ENCODE measurements at regions not wholly inside any gene's neighbourhood (a gene's known extent, or its start where the extent isn't known, plus 50 kb on each side); places are given as distances from the start of the nearest gene placed in this dataset.

DNA sequence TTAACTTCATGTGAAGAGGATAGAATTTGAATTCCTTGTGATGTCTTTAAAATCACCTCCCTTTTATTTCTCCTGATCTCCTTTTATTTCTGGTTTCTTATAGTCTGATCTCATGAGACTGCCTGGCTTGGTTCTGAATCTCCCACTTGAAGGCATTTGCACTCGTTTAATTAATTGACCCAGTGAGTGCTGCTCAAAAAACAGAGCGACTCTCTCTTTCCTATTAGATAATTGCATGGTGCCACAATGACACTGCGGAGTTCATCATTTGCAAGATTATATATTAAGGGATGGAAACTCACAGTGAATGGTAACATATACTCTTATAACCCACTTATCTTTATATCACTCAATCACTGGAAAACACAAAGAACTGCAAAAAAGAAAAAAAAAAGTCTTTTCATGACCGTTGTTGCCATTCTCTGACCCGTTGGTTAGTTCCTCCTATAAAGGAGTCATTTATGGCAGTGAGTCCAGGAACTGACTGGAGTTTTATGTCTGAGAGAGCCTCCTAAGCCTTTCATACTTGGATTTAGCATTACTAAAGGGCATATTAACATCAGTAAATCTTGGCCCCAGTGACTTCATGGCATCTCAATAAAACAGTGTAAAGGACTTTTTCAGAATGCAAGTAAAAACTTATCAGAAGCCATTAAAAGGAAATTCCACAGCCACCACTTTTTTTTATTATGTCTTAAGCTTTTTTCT lies 103.3 kb upstream of the EPHA4 start:
- no peak for DNase-seq

- no peak for DNase-seq
Measured at GRCh38 chr2:221674446-221674845, 102.3 kb upstream of the EPHA4 start.

GRCh38 chr2:221673248-221673647 lies 101.1 kb upstream of the EPHA4 start:
- DNase-seq, result no peak

DNA sequence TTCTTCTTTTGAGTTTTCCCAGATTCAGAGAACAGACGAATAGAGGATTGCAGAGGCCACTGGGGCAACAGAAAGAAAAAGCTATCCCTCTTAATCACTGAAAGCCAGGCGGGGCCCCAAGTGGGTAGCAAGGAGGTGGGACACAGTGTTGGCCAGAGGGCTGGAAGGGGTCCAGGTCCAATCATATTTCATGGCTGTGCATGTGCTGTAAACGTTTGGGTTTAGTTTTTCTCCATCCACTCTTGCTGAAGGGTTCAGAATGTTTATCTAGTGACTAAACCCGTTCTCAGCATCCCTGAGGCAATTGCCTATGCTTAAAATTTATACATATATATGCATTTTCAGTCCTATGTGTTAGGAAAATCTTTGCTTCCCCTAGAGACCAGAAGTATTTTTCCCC lies 99.4 kb upstream of the EPHA4 start:
- no peak for DNase-seq

GRCh38 chr2:221662689-221663391 lies 90.7 kb upstream of the EPHA4 start:
- DNase-seq, result no peak

- DNase-seq, result no peak
Measured at GRCh38 chr2:221657806-221658205, 85.7 kb upstream of the EPHA4 start.

- DNase-seq, result no peak
Measured at GRCh38 chr2:221655300-221655699, 83.2 kb upstream of the EPHA4 start.

GRCh38 chr2:221653182-221653581 lies 81.1 kb upstream of the EPHA4 start:
- DNase-seq, result no peak

DNA sequence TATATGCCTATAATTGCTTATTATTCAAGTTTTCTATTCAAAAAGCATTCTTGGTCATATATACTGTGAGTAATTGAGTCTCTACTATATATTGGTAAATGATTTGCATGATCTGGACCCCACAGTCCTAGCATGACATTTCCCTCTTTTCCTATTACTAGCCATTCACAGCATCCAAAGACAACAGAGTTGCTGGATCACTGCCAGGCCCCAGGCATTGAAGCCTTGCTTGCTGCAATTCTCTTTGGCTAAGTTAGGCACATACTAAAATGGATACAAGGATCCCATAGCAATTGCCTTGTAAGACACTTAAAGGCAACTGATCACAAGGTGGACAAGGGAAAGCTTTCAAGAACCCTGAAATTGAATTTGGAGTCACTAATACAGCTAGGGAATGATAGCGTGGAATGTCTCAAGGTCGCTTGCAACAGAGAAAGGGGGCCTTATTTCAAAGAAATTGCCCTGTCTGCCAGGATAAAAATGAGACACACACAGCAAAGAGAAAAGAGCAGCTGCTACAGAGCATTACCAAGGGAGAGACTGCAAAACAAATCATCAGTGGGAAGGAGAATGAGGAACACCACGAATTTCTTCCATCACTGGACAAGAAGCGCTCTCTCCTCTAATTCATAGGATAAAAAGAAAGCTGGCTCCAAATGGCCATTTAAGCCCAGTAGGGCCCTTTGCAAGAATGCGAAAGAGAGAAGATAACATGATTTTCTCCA lies 77.1 kb upstream of the EPHA4 start:
- no peak for DNase-seq

DNA sequence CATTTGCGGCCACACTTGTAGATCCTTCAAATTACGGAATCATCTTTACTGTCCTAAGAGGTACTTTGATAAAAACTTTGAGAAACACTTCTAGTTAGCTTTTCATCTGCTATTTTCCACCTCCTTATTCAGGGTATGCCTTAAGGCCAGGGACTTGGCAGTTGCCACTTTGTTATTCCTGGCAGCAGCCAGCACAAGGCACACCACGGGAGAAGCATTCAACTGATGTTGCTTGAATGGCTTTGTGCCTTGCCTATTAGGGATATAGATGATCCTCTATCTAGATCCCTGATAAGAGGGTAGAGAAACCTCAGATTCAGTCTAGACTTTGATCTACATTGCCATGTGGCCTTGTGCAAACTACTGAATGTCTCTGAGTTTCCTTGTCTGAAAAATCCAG lies 70.3 kb upstream of the EPHA4 start:
- no peak for DNase-seq

- no peak for DNase-seq
Measured at GRCh38 chr2:221641181-221641871, 69.2 kb upstream of the EPHA4 start.

DNA sequence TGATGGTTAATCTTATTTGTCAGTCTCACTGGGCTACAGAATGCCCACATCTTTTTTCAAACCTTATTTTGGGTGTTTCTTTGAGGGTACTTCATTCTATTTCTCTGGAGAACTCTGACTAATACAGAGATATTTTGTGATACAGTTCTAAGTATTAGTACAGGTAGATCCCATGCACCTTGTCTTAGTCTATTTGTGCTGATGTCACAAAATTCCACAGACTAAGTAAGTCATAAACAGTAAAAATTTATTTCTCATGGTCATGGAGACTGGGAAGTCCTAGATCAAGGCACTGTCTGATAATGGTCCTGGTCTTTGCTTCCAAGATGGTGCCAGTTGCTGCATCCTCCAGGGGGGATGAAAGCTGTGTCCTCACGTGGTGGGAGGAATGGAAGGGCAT lies 68.6 kb upstream of the EPHA4 start:
- DNase-seq, result no peak

DNA sequence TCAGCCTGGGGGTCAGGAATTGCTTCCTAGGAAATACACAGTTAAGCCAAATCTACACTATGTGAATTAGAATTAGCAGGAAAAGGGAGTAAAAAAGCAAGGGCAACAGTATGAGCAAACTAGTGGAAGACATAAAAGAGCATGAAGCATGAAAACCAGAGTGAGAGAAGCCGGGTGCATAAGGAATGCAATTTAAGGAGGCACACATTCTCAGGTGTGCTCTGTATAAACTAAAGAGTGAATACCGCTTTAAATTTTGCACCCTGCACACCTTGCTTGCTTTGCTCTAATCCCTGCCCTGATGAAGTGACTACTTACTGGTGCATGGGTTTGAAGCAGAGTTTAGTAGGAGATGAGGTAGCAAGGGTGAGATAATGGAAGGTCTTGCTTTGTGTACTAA lies 65.7 kb upstream of the EPHA4 start:
- DNase-seq, result no peak

DNA sequence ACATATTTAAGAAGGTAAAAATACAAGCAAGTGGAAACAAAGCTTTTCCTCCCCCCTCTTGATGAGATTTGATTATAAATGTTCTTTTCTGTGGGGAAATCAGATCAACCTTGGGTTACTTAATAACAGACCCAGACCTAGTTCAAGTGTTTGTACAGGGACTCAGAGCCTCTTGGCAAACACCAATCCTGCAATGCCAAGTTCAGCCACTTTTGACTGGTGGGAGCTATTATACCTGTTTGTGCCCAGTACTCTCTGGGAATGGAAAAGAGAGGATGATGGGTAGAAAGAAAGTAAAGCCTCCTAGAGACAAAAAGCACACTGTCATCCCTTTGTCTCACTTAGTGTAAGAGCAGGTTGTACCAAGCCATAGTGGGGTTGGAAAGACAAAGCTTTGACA lies 63.8 kb upstream of the EPHA4 start:
- no peak for DNase-seq

DNA sequence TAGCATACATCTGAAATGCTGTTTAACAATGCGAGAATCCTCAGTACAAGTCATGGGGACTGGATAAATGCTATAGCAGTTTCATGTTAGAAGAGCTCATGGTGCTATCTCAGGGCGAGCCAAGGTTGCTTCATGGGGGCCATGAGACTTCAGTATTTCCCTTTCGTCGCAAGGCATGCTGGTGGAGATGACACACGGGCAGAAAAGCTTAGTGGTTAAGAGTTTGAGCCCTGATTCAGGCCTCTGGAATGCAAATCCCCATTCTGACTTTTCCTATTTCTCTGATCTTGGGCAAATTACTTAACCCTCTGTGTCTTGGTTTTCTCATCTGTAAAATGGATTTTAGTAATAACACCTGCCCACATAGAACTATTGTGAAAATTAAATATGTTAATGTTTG lies 57.4 kb upstream of the EPHA4 start:
- no peak for DNase-seq

DNA sequence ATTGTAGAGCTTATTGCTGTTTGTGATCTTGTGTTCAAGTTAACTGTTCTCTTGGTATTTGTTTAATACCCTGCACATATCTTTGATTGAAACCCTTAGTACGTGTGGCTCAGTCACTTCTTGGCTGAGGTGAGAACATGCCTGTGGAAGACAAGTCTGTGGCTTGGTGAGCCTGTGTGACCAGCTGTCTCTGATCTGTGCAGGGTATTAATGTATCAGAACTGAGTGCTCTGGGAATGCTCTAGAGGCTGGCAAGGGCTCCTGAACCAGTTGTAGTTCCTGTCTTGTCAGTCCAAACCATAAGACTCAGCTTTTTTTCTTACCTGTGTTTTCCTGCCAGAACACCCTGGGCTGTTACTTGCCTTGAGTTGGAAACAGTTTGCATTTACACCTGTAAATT lies 52.4 kb upstream of the EPHA4 start:
- no peak for DNase-seq

Data from dermis blood vessel endothelial cell (primary cell).